NCI-H345 (cell line): ENCODE measurements at regions not wholly inside any gene's neighbourhood (a gene's known extent, or its start where the extent isn't known, plus 50 kb on each side); places are given as distances from the start of the nearest gene placed in this dataset.
"Not testable (repeated sequence)": the region's sequence is repeated elsewhere in the genome, so short reads cannot be mapped to it uniquely, and the experiment has no call there.

Experiments
- DNase-seq: peaks from one replicate; lab custom pipeline; 2025; lab: John Stamatoyannopoulos, UW

GRCh38 chr15:23750179-23750578 lies 63.1 kb upstream of the NDN start:
- no peak for DNase-seq

GRCh38 chr15:23750776-23751175 lies 63.7 kb upstream of the NDN start:
- DNase-seq: no peak

DNA sequence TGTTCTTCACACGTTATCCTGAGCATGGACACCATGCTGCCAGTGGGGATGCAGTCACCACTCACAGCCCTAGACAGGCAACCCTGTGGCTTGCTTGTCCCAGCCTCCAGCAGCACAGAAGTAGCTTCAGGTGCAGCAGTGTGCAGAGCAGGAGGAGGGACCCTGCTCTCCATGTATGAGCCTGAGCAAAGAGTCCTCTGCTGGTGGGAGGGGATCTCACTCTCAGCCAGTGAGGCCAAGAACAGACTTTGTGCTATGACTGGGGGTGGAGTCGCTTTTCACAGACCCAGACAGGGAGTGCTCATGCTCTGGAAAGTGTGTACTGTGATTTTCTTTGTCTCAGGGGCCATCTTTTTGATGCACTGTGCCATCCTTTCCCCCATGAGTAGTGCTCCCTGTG lies 66.1 kb upstream of the NDN start:
- no peak for DNase-seq

GRCh38 chr15:23758891-23759290 lies 71.8 kb upstream of the NDN start:
- no peak for DNase-seq

- DNase-seq: no peak
Observed at GRCh38 chr15:23760024-23760423, 72.9 kb upstream of the NDN start.

- DNase-seq: no peak
Observed at GRCh38 chr15:23761386-23761785, 74.3 kb upstream of the NDN start.

GRCh38 chr15:23762026-23762425 lies 74.9 kb upstream of the NDN start:
- no peak for DNase-seq

DNA sequence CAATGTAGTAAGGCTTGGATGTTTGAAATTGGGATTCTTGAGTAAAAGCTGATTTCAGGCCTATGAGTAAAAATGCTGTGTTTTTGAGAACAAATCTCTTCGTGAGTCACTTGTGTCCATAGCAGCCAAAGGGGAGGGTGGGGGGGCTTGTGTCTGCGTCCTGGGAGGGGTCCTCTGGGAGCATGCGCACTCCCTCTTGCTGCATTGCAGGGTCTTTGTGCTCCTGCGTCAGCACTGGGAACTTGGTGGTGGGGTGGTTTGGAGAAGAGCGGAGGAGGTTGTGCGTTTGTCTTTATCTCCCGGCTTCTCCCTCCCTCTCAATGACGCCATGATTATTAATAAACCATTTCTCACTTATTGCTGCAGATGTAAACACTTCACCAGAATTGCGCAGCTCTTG lies 75.9 kb upstream of the NDN start:
- DNase-seq: no peak

DNA sequence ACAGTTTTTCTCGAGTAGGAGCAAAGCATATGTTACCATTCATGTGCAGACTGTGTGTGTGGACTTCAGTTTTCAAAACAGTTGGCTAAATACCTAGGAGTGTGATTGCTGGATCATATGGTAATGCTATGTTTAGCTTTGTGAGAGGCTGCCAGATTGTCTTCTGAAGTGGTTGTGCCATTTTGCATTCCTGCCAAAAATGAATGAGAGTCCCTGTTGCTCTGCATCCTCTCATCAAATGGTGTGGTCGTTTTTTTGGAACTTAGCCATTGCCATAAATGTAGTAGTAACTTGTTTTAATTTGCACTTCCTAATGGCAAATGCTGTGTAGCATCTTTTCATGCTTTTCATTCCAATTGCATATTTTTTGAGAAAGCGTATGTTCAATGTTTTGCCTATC lies 77.2 kb upstream of the NDN start:
- no peak for DNase-seq

DNA sequence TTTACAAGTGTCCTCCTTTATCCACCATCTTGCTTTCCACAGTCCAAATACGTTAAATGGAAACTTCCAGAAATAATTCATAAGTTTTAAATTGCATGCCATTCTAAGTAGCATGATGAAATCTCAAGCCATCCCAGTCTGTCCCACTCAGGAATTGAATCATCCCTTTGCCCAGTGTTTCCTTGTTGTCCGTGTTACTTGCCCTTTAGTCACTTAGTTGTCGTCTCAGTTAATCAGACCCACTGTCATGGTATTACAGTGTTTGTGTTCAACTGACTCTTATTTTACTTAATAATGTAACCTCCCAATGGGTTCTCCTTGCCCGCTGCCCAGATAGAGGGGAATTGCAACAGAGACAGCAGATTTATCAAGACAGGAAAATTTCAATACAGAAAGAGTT lies 77.6 kb upstream of the NDN start:
- no peak for DNase-seq

GRCh38 chr15:23766779-23767178 lies 79.7 kb upstream of the NDN start:
- not testable (repeated sequence) for DNase-seq

DNA sequence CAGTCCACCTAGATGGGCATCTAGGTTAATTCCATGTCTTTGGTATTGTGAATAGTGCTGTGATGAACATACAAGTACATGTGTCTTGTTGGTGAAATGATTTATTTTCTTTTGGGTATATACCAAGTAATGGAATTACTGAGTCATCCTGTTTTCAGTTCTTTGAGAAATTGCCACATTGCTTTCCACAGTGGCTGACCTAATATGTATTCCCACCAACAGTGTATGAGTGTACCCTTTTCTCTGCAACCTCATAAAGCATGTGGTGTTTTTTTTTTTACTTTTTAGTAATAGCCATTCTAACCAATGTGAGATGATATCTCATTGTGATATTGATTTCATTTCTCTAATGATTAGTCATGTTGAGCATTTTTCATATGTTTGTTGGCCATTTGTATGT lies 86.0 kb upstream of the NDN start:
- no peak for DNase-seq

GRCh38 chr15:23787346-23788105 lies 100.4 kb upstream of the NDN start:
- no peak for DNase-seq

DNA sequence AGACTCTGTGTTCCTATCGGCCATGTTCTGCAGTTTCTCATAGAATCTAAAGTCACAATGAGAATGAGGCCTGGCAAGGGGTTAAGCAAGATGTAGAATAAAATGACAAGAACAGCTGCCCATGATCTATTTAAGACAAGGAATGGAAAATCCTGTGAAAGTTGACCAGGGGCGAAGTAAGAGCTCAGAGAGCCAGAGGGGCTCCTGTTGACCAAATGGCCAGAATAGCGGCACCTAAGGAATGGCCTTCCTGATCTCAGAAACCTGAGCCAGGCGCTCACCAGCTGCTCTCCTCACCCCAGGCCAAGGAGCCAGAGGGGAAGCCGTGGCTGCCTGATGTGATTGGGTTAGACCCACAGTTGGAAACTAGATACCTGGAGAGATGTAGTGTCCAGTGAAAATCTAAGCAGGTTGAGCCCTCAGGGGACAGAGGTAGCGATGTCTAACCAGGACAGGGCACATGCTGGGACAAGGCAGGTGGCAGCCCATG lies 106.1 kb upstream of the NDN start:
- DNase-seq: no peak

- no peak for DNase-seq
Observed at GRCh38 chr15:23797747-23798446, 110.8 kb upstream of the NDN start.

- DNase-seq: no peak
Observed at GRCh38 chr15:23801881-23802280, 114.8 kb upstream of the NDN start.

- DNase-seq: not testable (repeated sequence)
Observed at GRCh38 chr15:23802896-23803435, 115.9 kb upstream of the NDN start.

DNA sequence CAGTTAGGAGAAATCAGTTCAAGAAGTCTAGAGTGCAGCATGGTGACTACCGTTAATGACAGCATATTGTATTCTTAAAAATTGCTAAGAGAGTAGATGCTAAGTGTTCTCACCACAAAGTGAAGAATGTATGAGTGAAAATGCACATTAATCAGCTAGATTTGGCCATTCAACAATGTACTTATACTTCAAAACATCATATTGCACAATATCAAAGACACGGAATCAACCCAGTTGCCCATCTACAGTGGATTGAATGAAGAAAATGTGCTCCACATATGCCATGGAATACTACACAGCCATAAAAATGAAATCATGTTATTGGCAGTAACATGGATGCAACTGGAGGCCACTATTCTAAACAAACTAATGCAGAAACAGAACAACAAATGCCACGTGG lies 119.9 kb upstream of the NDN start:
- DNase-seq: no peak

DNA sequence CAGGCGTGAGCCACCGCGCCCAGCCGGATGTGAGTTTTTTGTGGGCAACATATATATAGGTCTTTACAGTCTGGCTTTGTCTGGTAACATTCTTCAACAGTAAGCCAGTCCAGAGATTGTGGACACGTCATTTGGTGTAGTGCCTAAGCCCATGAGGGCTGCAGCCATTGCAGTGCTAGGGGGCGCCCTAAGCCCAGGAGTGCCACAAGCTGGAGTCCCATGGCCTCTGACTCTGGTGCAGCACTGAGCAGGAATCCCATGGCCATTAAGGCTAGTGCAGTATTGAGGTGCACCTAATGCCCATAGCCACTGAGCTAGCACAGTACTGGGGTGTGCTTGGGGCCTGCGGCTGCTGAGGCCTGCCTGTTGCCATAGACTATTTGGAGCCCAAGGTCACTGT lies 136.4 kb upstream of the NDN start:
- DNase-seq: no peak

- DNase-seq: no peak
Observed at GRCh38 chr15:23828786-23829185, 141.7 kb upstream of the NDN start.

GRCh38 chr15:23835953-23836352 lies 148.8 kb upstream of the NDN start:
- no peak for DNase-seq

GRCh38 chr15:23839893-23840474 lies 152.9 kb upstream of the NDN start:
- no peak for DNase-seq

DNA sequence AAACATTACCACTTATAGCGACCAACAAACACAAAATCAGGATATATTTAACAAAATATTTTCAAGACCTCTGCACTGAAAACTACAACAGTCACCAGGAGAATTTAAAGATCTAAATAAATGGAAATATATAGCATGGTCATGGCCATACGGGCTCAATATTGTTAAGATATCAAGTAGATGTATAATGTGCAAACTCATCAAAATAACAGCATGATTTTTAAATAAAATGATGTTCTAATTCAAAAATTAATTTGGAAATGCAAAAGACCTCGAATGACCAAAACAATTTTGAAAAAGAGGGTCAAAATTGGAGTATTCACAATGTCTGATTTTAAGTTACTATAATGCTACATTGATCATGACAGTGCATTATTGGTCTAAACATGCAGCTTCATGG lies 159.1 kb upstream of the NDN start:
- DNase-seq: no peak
